Germinal center (tissue), 1 donor: ENCODE measurements at regions not wholly inside any gene's neighbourhood (a gene's known extent, or its start where the extent isn't known, plus 50 kb on each side); places are given as distances from the start of the nearest gene placed in this dataset.

Experiments
- DNase-seq: peaks from one replicate; pipeline ENCODE4 v3.0.0; 2012; ENCODE audit warnings: mixed read lengths, low spot score

- no peak for DNase-seq
Observed at GRCh38 chr16:50917950-50918703, 176.2 kb downstream of the CYLD start.

GRCh38 chr16:50916040-50916439 is 174.2 kb downstream of the CYLD start:
- DNase-seq = no peak

GRCh38 chr16:50915120-50915519 is 173.2 kb downstream of the CYLD start:
- DNase-seq = no peak

- DNase-seq = no peak
Observed at GRCh38 chr16:50910736-50911100, 168.8 kb downstream of the CYLD start.

GRCh38 chr16:50909831-50910735 is 168.2 kb downstream of the CYLD start:
- DNase-seq = no peak

GRCh38 chr16:50908468-50908867 is 166.6 kb downstream of the CYLD start:
- no peak for DNase-seq

GRCh38 chr16:50906454-50906853 is 164.6 kb downstream of the CYLD start:
- DNase-seq = no peak

GRCh38 chr16:50902457-50902856 is 160.6 kb downstream of the CYLD start:
- no peak for DNase-seq

- no peak for DNase-seq
Observed at GRCh38 chr16:50901062-50901461, 159.2 kb downstream of the CYLD start.

- DNase-seq = no peak
Observed at GRCh38 chr16:50900391-50900942, 158.6 kb downstream of the CYLD start.

GRCh38 chr16:50899951-50900350 is 158.1 kb downstream of the CYLD start:
- DNase-seq = no peak

- DNase-seq = no peak
Observed at GRCh38 chr16:50889746-50890145, 147.9 kb downstream of the CYLD start.

GRCh38 chr16:50889276-50889675 is 147.4 kb downstream of the CYLD start:
- DNase-seq = no peak

GRCh38 chr16:50888486-50889261 is 146.8 kb downstream of the CYLD start:
- no peak for DNase-seq

- DNase-seq = no peak
Observed at GRCh38 chr16:50887500-50888298, 145.8 kb downstream of the CYLD start.

GRCh38 chr16:50884066-50884860 is 142.4 kb downstream of the CYLD start:
- peak; percentile 38 for DNase-seq

GRCh38 chr16:50881956-50882355 is 140.1 kb downstream of the CYLD start:
- no peak for DNase-seq

- DNase-seq = no peak
Observed at GRCh38 chr16:50881331-50881830, 139.5 kb downstream of the CYLD start.

GRCh38 chr16:50880926-50881325 is 139.0 kb downstream of the CYLD start:
- DNase-seq = no peak
